Endothelial cell of umbilical vein (primary cell): ENCODE measurements at regions not wholly inside any gene's neighbourhood (a gene's known extent, or its start where the extent isn't known, plus 50 kb on each side); places are given as distances from the start of the nearest gene placed in this dataset.

Experiments used
- BruUV-seq: library from RNA; stranded (reverse); fragments of 400-500 nt; replicated peaks from 2 replicates; lab custom pipeline; 2021; lab: Mats Ljungman, UMichigan
- CTCF ChIA-PET: fragments of 300-600, 350-600 bp; sonication (Branson Sonifier 250); formaldehyde crosslinking; loops from one replicate; lab custom pipeline; 2021; ENCODE audit warnings: antibody characterized with exemption, inconsistent platforms; lab: Charles Lee
- POLR2A ChIA-PET: fragments of 300-600, 350-600 bp; sonication (Branson Sonifier 250); formaldehyde crosslinking; loops from one replicate; lab custom pipeline; 2021; ENCODE audit warnings: antibody characterized with exemption, inconsistent platforms; lab: Charles Lee
- DNase-seq: peaks from one replicate; pipeline ENCODE4 v3.0.0-alpha.2; 2011; ENCODE audit warnings: low read depth, low spot score
- FAIRE-seq: peaks from 2 replicates; lab custom pipeline; 2011; peaks lifted over from hg19 to GRCh38; lab: Jason Lieb, UNC
- H2AFZ ChIP-seq: 2 replicates; pipeline ENCODE4 v1.6.0; 2012; ENCODE audit warnings: low read depth, low read length, control low read depth, inconsistent platforms
- H3K27ac ChIP-seq: 2 replicates; pipeline ENCODE4 v1.5.1; 2011; ENCODE audit warnings: low read depth, mild to moderate bottlenecking, control low read depth, low read length, moderate library complexity; ENCODE audit not compliant: insufficient read depth
- H3K27me3 ChIP-seq, 2 experiments: 2 replicates each; pipeline versions ENCODE4 v1.6.0 to v1.6.1; 2011; ENCODE audit warnings: low read length in 2 of 2, mixed read lengths in 1 of 2; ENCODE audit not compliant: control insufficient read depth in 2 of 2, insufficient read depth in 2 of 2
- H3K36me3 ChIP-seq, 2 experiments: 2 replicates in 1 of 2; 3 replicates in 1 of 2; pipeline ENCODE4 v1.5.1; 2011; ENCODE audit warnings: low read length in 2 of 2, mild to moderate bottlenecking in 1 of 2, moderate library complexity in 1 of 2; ENCODE audit not compliant: control insufficient read depth in 2 of 2, insufficient read depth in 2 of 2; ENCODE audit errors: extremely low read depth in 1 of 2
- H3K4me1 ChIP-seq: 3 replicates; pipeline ENCODE4 v1.5.1; 2011; ENCODE audit warnings: mild to moderate bottlenecking, low read length; ENCODE audit not compliant: control insufficient read depth, insufficient read depth; ENCODE audit errors: extremely low read depth
- H3K4me2 ChIP-seq: 2 replicates; pipeline ENCODE4 v1.6.1; 2011; ENCODE audit warnings: low read length, control low read depth, mixed read lengths; ENCODE audit not compliant: insufficient read depth
- H3K4me3 ChIP-seq, 3 experiments: fragments of 200-600 bp in 1 of 3; sonication (generic), shearing (Covaris generic) in 1 of 3; replicated peaks in 1 of 3; 2 replicates each; pipeline ENCODE4 v1.5.1; 2011 to 2016; ENCODE audit warnings: control low read depth in 3 of 3, low read length in 3 of 3, mild to moderate bottlenecking in 2 of 3, inconsistent platforms in 1 of 3, low read depth in 1 of 3, moderate library complexity in 1 of 3; ENCODE audit not compliant: insufficient read depth in 1 of 3
- H3K79me2 ChIP-seq: 2 replicates; pipeline ENCODE4 v1.6.0; 2012; ENCODE audit warnings: low read length, inconsistent platforms; ENCODE audit not compliant: control insufficient read depth, insufficient read depth
- H3K9ac ChIP-seq: replicated peaks from 2 replicates; pipeline ENCODE3; 2011; ENCODE audit warnings: low read length, control low read depth; ENCODE audit not compliant: insufficient read depth; ENCODE audit errors: extremely low read depth
- H3K9me1 ChIP-seq: replicated peaks from 3 replicates; pipeline ENCODE4 v1.6.0; 2011; ENCODE audit warnings: mild to moderate bottlenecking, low read length; ENCODE audit not compliant: control insufficient read depth, insufficient read depth; ENCODE audit errors: extremely low read depth
- H3K9me3 ChIP-seq: replicated peaks from 2 replicates; pipeline ENCODE4 v1.5.1; 2012; ENCODE audit warnings: low read length, inconsistent platforms; ENCODE audit not compliant: control insufficient read depth, insufficient read depth
- H4K20me1 ChIP-seq: replicated peaks from 2 replicates; pipeline ENCODE3; 2011; ENCODE audit warnings: mild to moderate bottlenecking, low read length; ENCODE audit not compliant: control insufficient read depth, insufficient read depth; ENCODE audit errors: extremely low read depth
- EZH2 ChIP-seq: IDR thresholded peaks from 2 replicates; pipeline ENCODE4 v1.6.1; 2012; ENCODE audit warnings: borderline replicate concordance, low read depth, mild to moderate bottlenecking, moderate library complexity, low read length, inconsistent platforms; ENCODE audit not compliant: severe bottlenecking
- FOS ChIP-seq: IDR thresholded peaks from 2 replicates; pipeline ENCODE4 v1.6.1; 2011; ENCODE audit warnings: mild to moderate bottlenecking, low read length, moderate library complexity, borderline replicate concordance; ENCODE audit not compliant: insufficient read depth
- GATA2 ChIP-seq: IDR thresholded peaks from 2 replicates; pipeline ENCODE4 v1.7.0; 2011; ENCODE audit warnings: low read depth, mild to moderate bottlenecking, moderate library complexity, mixed read lengths, low read length; ENCODE audit not compliant: insufficient read length, insufficient read depth
- JUN ChIP-seq: IDR thresholded peaks from 2 replicates; pipeline ENCODE4 v1.6.1; 2011; ENCODE audit warnings: borderline replicate concordance, low read depth; ENCODE audit not compliant: insufficient read length, insufficient read depth
- MYC ChIP-seq: IDR thresholded peaks from one replicate; pipeline ENCODE4 v1.6.1; 2011; ENCODE audit warnings: mild to moderate bottlenecking, low read depth, low read length
- POLR2A ChIP-seq: IDR thresholded peaks from 2 replicates; pipeline ENCODE4 v1.6.1; 2012; ENCODE audit warnings: low read depth, mild to moderate bottlenecking, control low read depth, low read length
- POLR2AphosphoS5 ChIP-seq: IDR thresholded peaks from 2 replicates; pipeline ENCODE4 v1.6.1; 2012; ENCODE audit warnings: low read depth, mild to moderate bottlenecking, control low read depth, low read length, moderate library complexity; ENCODE audit not compliant: insufficient read depth
- dilution Hi-C: fragments of 300-500 bp; cut with MboI; formaldehyde crosslinking; loops from one replicate; pipeline ENCODE4 v1.15.0; 2019; ENCODE audit warnings: low sequenced_read_pairs; ENCODE audit not compliant: extremely low pct_ligation_motif_present
- intact Hi-C: fragments of 100-400 bp; cut with micrococcal nuclease; formaldehyde crosslinking; loops from one replicate; pipeline ENCODE4 v1.10.0; 2022
- TF ChIP-seq, protein P1 (sequence below): IDR thresholded peaks from 2 replicates; pipeline ENCODE4 v1.6.1; 2011; ENCODE audit not compliant: insufficient read depth, insufficient read length
- TF ChIP-seq, protein P2 (sequence below), 2 donors: IDR thresholded peaks; 1 replicate in 1 of 2; 2 replicates in 1 of 2; pipeline ENCODE4 v1.5.1; 2011; ENCODE audit warnings: low read length in 2 of 2, mild to moderate bottlenecking in 2 of 2, moderate library complexity in 2 of 2, control low read depth in 1 of 2, inconsistent platforms in 1 of 2, low read depth in 1 of 2; ENCODE audit not compliant: insufficient read depth in 1 of 2; ENCODE audit errors: extremely low read depth in 1 of 2

DNA sequence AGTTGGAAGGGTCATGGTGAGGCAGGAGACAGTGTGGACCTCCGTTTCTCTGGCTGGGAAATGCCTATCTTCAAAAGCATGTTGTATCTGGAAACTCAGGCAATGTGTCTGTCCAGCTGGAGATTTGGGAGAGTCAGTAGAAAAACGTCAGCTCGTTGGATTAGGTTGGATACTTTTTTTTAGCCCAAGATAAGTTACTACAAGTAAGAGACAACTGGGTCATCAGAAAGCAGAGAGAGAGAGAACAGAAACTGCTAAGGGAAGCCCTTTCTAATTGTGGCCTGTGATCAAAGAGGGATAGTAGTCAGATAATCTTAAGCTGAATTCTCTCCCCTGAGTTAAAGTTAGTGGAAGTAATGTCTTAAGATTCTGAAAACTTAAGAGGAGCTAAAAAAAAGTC is 78.9 kb upstream of the ZNF280D start:
- H3K27ac ChIP-seq, result no peak overlapping the region
- FAIRE-seq (peak; percentile 48), DNase-seq (no peak)
- ChIA-PET CTCF (interaction anchor here (1.3 kb wide), 2 partner anchors 9 to 321 kb away, joined by 3 to 5 read pairs; no protein-coding TSS in a partner anchor), POLR2A (no interaction called here)
- H3K9ac ChIP-seq, result no peak overlapping the region
- no peak overlapping the region for H3K4me2 ChIP-seq
- no peaks in the 10 kb centered on the region for H3K9me1 ChIP-seq
- no peaks in the 10 kb centered on the region for H3K36me3 ChIP-seq
- no peak overlapping the region for H2AFZ ChIP-seq
- peaks cover 4% of the 10 kb centered on the region for H3K9me3 ChIP-seq
- no TSS peak for BruUV-seq
- intact Hi-C loops (loop anchor here (10.0 kb wide), 1 partner anchor 523 kb away; no protein-coding TSS in a partner anchor), dilution Hi-C loops (no loop called here)
- no peak for TF ChIP-seq FOS
- TF ChIP-seq GATA2, result no peak
- TF ChIP-seq JUN, result no peak
- TF ChIP-seq, protein P1, sequence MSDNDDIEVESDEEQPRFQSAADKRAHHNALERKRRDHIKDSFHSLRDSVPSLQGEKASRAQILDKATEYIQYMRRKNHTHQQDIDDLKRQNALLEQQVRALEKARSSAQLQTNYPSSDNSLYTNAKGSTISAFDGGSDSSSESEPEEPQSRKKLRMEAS, result no peak
- TF ChIP-seq POLR2AphosphoS5, result no peak
- TF ChIP-seq MYC, result no peak
- TF ChIP-seq POLR2A, result no peak
- TF ChIP-seq, protein P2, sequence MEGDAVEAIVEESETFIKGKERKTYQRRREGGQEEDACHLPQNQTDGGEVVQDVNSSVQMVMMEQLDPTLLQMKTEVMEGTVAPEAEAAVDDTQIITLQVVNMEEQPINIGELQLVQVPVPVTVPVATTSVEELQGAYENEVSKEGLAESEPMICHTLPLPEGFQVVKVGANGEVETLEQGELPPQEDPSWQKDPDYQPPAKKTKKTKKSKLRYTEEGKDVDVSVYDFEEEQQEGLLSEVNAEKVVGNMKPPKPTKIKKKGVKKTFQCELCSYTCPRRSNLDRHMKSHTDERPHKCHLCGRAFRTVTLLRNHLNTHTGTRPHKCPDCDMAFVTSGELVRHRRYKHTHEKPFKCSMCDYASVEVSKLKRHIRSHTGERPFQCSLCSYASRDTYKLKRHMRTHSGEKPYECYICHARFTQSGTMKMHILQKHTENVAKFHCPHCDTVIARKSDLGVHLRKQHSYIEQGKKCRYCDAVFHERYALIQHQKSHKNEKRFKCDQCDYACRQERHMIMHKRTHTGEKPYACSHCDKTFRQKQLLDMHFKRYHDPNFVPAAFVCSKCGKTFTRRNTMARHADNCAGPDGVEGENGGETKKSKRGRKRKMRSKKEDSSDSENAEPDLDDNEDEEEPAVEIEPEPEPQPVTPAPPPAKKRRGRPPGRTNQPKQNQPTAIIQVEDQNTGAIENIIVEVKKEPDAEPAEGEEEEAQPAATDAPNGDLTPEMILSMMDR (IDR thresholded peaks at IDR 0.05; ENCODE audit: extremely low read depth in 1 of 2, insufficient read depth in 1 of 2, low read depth in 1 of 2, low read length in 2 of 2), result no peak
- no peak for TF ChIP-seq EZH2
- no peaks in the 10 kb centered on the region for H4K20me1 ChIP-seq
- no peaks in the 10 kb centered on the region for H3K79me2 ChIP-seq
- peaks cover 25% of the 10 kb centered on the region for H3K4me1 ChIP-seq
- no peak overlapping the region for H3K4me3 ChIP-seq
- peaks cover 0 to 8% of the 10 kb centered on the region in 2 experiments for H3K27me3 ChIP-seq
